HCT116 (cell line): ENCODE measurements at regions not wholly inside any gene's neighbourhood (a gene's known extent, or its start where the extent isn't known, plus 50 kb on each side); places are given as distances from the start of the nearest gene placed in this dataset.

ENCODE experiments used
- ATAC-seq: fragments of 200-7000 bp; cut with Tn5 transposase; 2 replicates; pipeline ENCODE4 v1.9.1; 2020; ENCODE audit warnings: mild to moderate bottlenecking, moderate library complexity
- BruUV-seq: library from RNA; stranded (reverse); fragments of 400-500 nt; replicated peaks from 2 replicates; lab custom pipeline; 2021; lab: Mats Ljungman, UMichigan
- CTCF ChIA-PET: fragments of 300-600 bp; sonication (Branson Sonifier 250); formaldehyde crosslinking; loops from one replicate; lab custom pipeline; 2021; ENCODE audit warnings: antibody characterized with exemption; lab: Charles Lee
- POLR2A ChIA-PET: fragments of 300-600, 350-600 bp; sonication (Branson Sonifier 250); formaldehyde crosslinking; loops from one replicate; lab custom pipeline; 2021; ENCODE audit warnings: antibody characterized with exemption; lab: Charles Lee
- RAD21 ChIA-PET, 2 experiments: fragments of 300-600 bp; sonication (Branson Sonifier 250); formaldehyde crosslinking; loops; one replicate each; lab custom pipeline; 2023; ENCODE audit warnings: low total read pairs in 2 of 2; ENCODE audit not compliant: uncharacterized antibody in 2 of 2, unreplicated experiment in 2 of 2, low non-redundant PET in 1 of 2; lab: Charles Lee
- DNase-seq: peaks from one replicate; pipeline ENCODE4 v3.0.0-alpha.2; 2010; ENCODE audit warnings: low read depth, low spot score
- H2AFZ ChIP-seq: fragments of 200-600 bp; shearing (Covaris generic), sonication (generic); 2 replicates; pipeline ENCODE4 v1.6.1; 2017; ENCODE audit warnings: low read depth, mixed run types, mixed read lengths, antibody characterized with exemption, low read length; ENCODE audit not compliant: poor library complexity, severe bottlenecking
- H3K27ac ChIP-seq: 2 replicates; pipeline ENCODE4 v1.5.1; 2012; ENCODE audit warnings: low read depth, low read length
- H3K27me3 ChIP-seq: fragments of 200-600 bp; sonication (generic); 2 replicates; pipeline ENCODE4 v1.6.1; 2016; ENCODE audit warnings: mixed run types, low read length, mixed read lengths; ENCODE audit not compliant: insufficient read depth
- H3K36me3 ChIP-seq, 2 experiments: fragments of 200-500 bp in 1 of 2; fragments of 200-600 bp in 1 of 2; sonication (Bioruptor generic) in 1 of 2; sonication (generic) in 1 of 2; 2 replicates each; pipeline versions ENCODE4 v1.5.1 to v1.6.1; 2014 to 2016; ENCODE audit warnings: low read length in 2 of 2, inconsistent platforms in 1 of 2, mixed read lengths in 1 of 2, mixed run types in 1 of 2; ENCODE audit not compliant: insufficient read depth in 2 of 2, control insufficient read depth in 1 of 2
- H3K4me1 ChIP-seq, 2 experiments: fragments of 200-600 bp in 1 of 2; sonication (generic) in 1 of 2; 2 replicates each; pipeline versions ENCODE4 v1.5.1 to v1.6.1; 2012 to 2017; ENCODE audit warnings: low read length in 2 of 2, inconsistent platforms in 1 of 2, mild to moderate bottlenecking in 1 of 2, mixed read lengths in 1 of 2, mixed run types in 1 of 2, moderate library complexity in 1 of 2; ENCODE audit not compliant: insufficient read depth in 2 of 2, control insufficient read depth in 1 of 2
- H3K4me2 ChIP-seq: fragments of 200-600 bp; sonication (generic); 2 replicates; pipeline ENCODE4 v1.6.1; 2017; ENCODE audit warnings: mixed run types, low read length, mixed read lengths
- H3K4me3 ChIP-seq, 2 experiments: fragments of 200-600 bp in 1 of 2; sonication (generic) in 1 of 2; replicated peaks in 1 of 2; 2 replicates each; pipeline ENCODE4 v1.5.1; 2011 to 2016; ENCODE audit warnings: low read length in 2 of 2, control low read depth in 1 of 2, low read depth in 1 of 2, mild to moderate bottlenecking in 1 of 2, mixed read lengths in 1 of 2, mixed run types in 1 of 2
- H3K79me2 ChIP-seq: fragments of 200-600 bp; sonication (generic); 2 replicates; pipeline ENCODE4 v1.6.1; 2017; ENCODE audit warnings: mild to moderate bottlenecking, mixed run types, low read length, moderate library complexity, mixed read lengths; ENCODE audit not compliant: insufficient read depth
- H3K9ac ChIP-seq: fragments of 200-600 bp; sonication (generic); 2 replicates; pipeline ENCODE4 v1.6.1; 2016; ENCODE audit warnings: low read length, mixed read lengths
- H3K9me2 ChIP-seq: fragments of 200-600 bp; sonication (generic), shearing (Covaris generic); 2 replicates; pipeline ENCODE4 v1.6.1; 2017; ENCODE audit warnings: mixed run types, mild to moderate bottlenecking, moderate library complexity; ENCODE audit not compliant: insufficient read depth
- H3K9me3 ChIP-seq, 2 experiments: fragments of 200-500 bp in 1 of 2; fragments of 200-600 bp in 1 of 2; sonication (Bioruptor generic) in 1 of 2; sonication (generic) in 1 of 2; 2 replicates each; pipeline ENCODE4 v1.6.1; 2014 to 2017; ENCODE audit warnings: low read length in 2 of 2, mixed read lengths in 2 of 2, inconsistent platforms in 1 of 2, low read depth in 1 of 2, mild to moderate bottlenecking in 1 of 2, mixed run types in 1 of 2, moderate library complexity in 1 of 2; ENCODE audit not compliant: control insufficient read depth in 1 of 2, insufficient read depth in 1 of 2
- H4K20me1 ChIP-seq: fragments of 200-600 bp; sonication (generic), shearing (Covaris generic); 2 replicates; pipeline ENCODE4 v1.6.1; 2017; ENCODE audit warnings: mixed run types, mild to moderate bottlenecking, moderate library complexity; ENCODE audit not compliant: insufficient read depth
- CBX3 ChIP-seq: IDR thresholded peaks from 2 replicates; pipeline ENCODE4 v1.6.1; 2012; ENCODE audit warnings: low read depth
- EGR1 ChIP-seq: IDR thresholded peaks from 2 replicates; pipeline ENCODE4 v1.6.1; 2012; ENCODE audit warnings: low read depth
- ELF1 ChIP-seq: IDR thresholded peaks from 2 replicates; pipeline ENCODE4 v1.6.1; 2012; ENCODE audit warnings: low read depth, borderline replicate concordance
- EZH2 ChIP-seq: fragments of 200-600 bp; sonication (generic); IDR thresholded peaks from 2 replicates; pipeline ENCODE4 v1.6.1; 2017; ENCODE audit warnings: antibody characterized with exemption, mixed run types
- EZH2phosphoT487 ChIP-seq: fragments of 200-600 bp; IDR thresholded peaks from 2 replicates; pipeline ENCODE4 v1.6.1; 2018; ENCODE audit warnings: antibody characterized with exemption, borderline replicate concordance
- JUND ChIP-seq: IDR thresholded peaks from 2 replicates; pipeline ENCODE4 v1.6.1; 2012
- MAX ChIP-seq: IDR thresholded peaks from 2 replicates; pipeline ENCODE4 v1.6.1; 2012
- POLR2A ChIP-seq: IDR thresholded peaks from 2 replicates; pipeline ENCODE4 v1.7.0; 2011; ENCODE audit warnings: borderline replicate concordance; ENCODE audit not compliant: insufficient read depth, insufficient read length; ENCODE audit errors: extremely low read depth
- POLR2AphosphoS5 ChIP-seq: IDR thresholded peaks from 2 replicates; pipeline ENCODE4 v1.6.1; 2011; ENCODE audit warnings: mild to moderate bottlenecking, low read depth, low read length, moderate library complexity
- RAD21 ChIP-seq: IDR thresholded peaks from 2 replicates; pipeline ENCODE4 v1.6.1; 2012; ENCODE audit warnings: low read depth, mild to moderate bottlenecking
- REST ChIP-seq: IDR thresholded peaks from 2 replicates; pipeline ENCODE4 v1.6.1; 2012; ENCODE audit warnings: low read depth
- SIN3A ChIP-seq: IDR thresholded peaks from 2 replicates; pipeline ENCODE4 v1.6.1; 2012; ENCODE audit warnings: low read depth
- SRF ChIP-seq: IDR thresholded peaks from 2 replicates; pipeline ENCODE4 v1.6.1; 2012; ENCODE audit warnings: low read depth
- TCF7L2 ChIP-seq: IDR thresholded peaks from 2 replicates; pipeline ENCODE4 v1.7.0; 2011; ENCODE audit warnings: borderline replicate concordance, inconsistent platforms; ENCODE audit not compliant: insufficient read depth, insufficient read length; ENCODE audit errors: extremely low read depth
- YY1 ChIP-seq: IDR thresholded peaks from 2 replicates; pipeline ENCODE4 v1.6.1; 2011; ENCODE audit warnings: low read length, low read depth, moderate library complexity, mild to moderate bottlenecking; ENCODE audit not compliant: insufficient replicate concordance; ENCODE audit errors: extremely low read depth
- ZFX ChIP-seq: fragments of 450-650 bp; IDR thresholded peaks from 2 replicates; pipeline ENCODE4 v1.6.1; 2017
- ZNF274 ChIP-seq: fragments of 200-500 bp; sonication (Bioruptor generic); IDR thresholded peaks from 2 replicates; pipeline ENCODE4 v1.6.1; 2014; ENCODE audit warnings: mild to moderate bottlenecking, low read depth, low read length, inconsistent platforms
- intact Hi-C: fragments of 100-400 bp; cut with micrococcal nuclease; formaldehyde crosslinking; loops from 2 replicates; pipeline ENCODE4 v1.10.0; 2022

- Histone ChIP-seq H3K36me3 (no peaks in the 10 kb centered on the region), H3K9me2 (no peaks in the 10 kb centered on the region), H3K9ac (no peak overlapping the region), H3K9me3 (no peaks in the 10 kb centered on the region), H3K79me2 (no peaks in the 10 kb centered on the region), H4K20me1 (no peaks in the 10 kb centered on the region), H3K4me3 (no peak overlapping the region), H3K27ac (no peak overlapping the region), H3K4me2 (no peak overlapping the region), H3K27me3 (no peaks in the 10 kb centered on the region), H3K4me1 (peaks cover 0 to 9% of the 10 kb centered on the region in 2 experiments; a peak in 1 of 4 replicates), H2AFZ (no peak overlapping the region)
- TF ChIP-seq CBX3 (no peak), TCF7L2 (peak; percentile 69), REST (peak; percentile 39)
- ATAC-seq (no peak), DNase-seq (no peak)
- ChIA-PET POLR2A (no interaction called here), RAD21 (no interaction called here), CTCF (no interaction called here)
- intact Hi-C loops, result no loop called here
- BruUV-seq, result no TSS peak
These were observed 136.0 kb upstream of the CFAP20DC start for GRCh38 chr3:59185591-59186369.

- H3K9me2 ChIP-seq, result no peaks in the 10 kb centered on the region
- H3K4me2 ChIP-seq, result no peak overlapping the region
- POLR2A ChIA-PET, result no interaction called here
- H3K9ac ChIP-seq, result no peak overlapping the region
- H4K20me1 ChIP-seq, result no peaks in the 10 kb centered on the region
- H3K79me2 ChIP-seq, result no peaks in the 10 kb centered on the region
- RAD21 ChIA-PET, result no interaction called here
- no peak overlapping the region for H2AFZ ChIP-seq
- H3K27me3 ChIP-seq, result no peaks in the 10 kb centered on the region
- DNase-seq (no peak), ATAC-seq (no peak)
- BruUV-seq, result no TSS peak
- H3K27ac ChIP-seq, result no peak overlapping the region
- no peak overlapping the region for H3K4me3 ChIP-seq
- intact Hi-C loops, result no loop called here
- CTCF ChIA-PET, result no interaction called here
- H3K9me3 ChIP-seq, result no peaks in the 10 kb centered on the region
- no peaks in the 10 kb centered on the region for H3K4me1 ChIP-seq
- H3K36me3 ChIP-seq, result no peaks in the 10 kb centered on the region
- TF ChIP-seq SIN3A (no peak), YY1 (no peak), ELF1 (no peak), TCF7L2 (no peak), SRF (no peak), JUND (no peak), EZH2 (no peak), RAD21 (no peak), POLR2AphosphoS5 (no peak), ZNF274 (no peak), MAX (no peak), EGR1 (no peak), ZFX (no peak), EZH2phosphoT487 (no peak), POLR2A (no peak), CBX3 (no peak)
These were observed 130.2 kb upstream of the CFAP20DC start for GRCh38 chr3:59180006-59180405.
